ENCODE measurements at regions not wholly inside any gene's neighbourhood (a gene's known extent, or its start where the extent isn't known, plus 50 kb on each side); places are given as distances from the start of the nearest gene placed in this dataset.

GRCh38 chr18:45509535-45509934 lies 105.7 kb upstream of the SLC14A2 start:
- no peak for DNase-seq
- no peaks in the 10 kb centered on the region for H3K36me3 ChIP-seq
- no peaks in the 10 kb centered on the region for H3K9me3 ChIP-seq
- no peak overlapping the region for H3K27ac ChIP-seq
- no peaks in the 10 kb centered on the region for H3K27me3 ChIP-seq
- intact Hi-C loops (cut with DNase I), result no loop called here
- H3K4me3 ChIP-seq, result no peak overlapping the region
- H3K9ac ChIP-seq (ENCODE audit: low read depth in 2 of 2, low read length in 2 of 2), result no peak overlapping the region
- H3K4me1 ChIP-seq, result no peaks in the 10 kb centered on the region
- TF ChIP-seq CTCF (IDR thresholded peaks at IDR 0.05), result no peak

GRCh38 chr18:45510656-45511055 lies 104.6 kb upstream of the SLC14A2 start:
- H3K27me3 ChIP-seq, result no peaks in the 10 kb centered on the region
- no peaks in the 10 kb centered on the region for H3K9me3 ChIP-seq
- H3K27ac ChIP-seq, result no peak overlapping the region
- no peaks in the 10 kb centered on the region for H3K4me1 ChIP-seq
- H3K36me3 ChIP-seq, result no peaks in the 10 kb centered on the region
- intact Hi-C loops (cut with DNase I), result no loop called here
- TF ChIP-seq CTCF (IDR thresholded peaks at IDR 0.05), result no peak
- no peak overlapping the region for H3K9ac ChIP-seq (ENCODE audit: low read depth in 2 of 2, low read length in 2 of 2)
- H3K4me3 ChIP-seq, result no peak overlapping the region
- DNase-seq, result no peak

GRCh38 chr18:45512363-45512953 lies 102.8 kb upstream of the SLC14A2 start:
- no peak for DNase-seq
- TF ChIP-seq CTCF (IDR thresholded peaks at IDR 0.05), result no peak
- intact Hi-C loops (cut with DNase I), result no loop called here
- no peaks in the 10 kb centered on the region for H3K9me3 ChIP-seq
- no peaks in the 10 kb centered on the region for H3K27me3 ChIP-seq
- H3K36me3 ChIP-seq, result no peaks in the 10 kb centered on the region
- no peak overlapping the region for H3K27ac ChIP-seq
- no peak overlapping the region for H3K4me3 ChIP-seq
- no peak overlapping the region for H3K9ac ChIP-seq (ENCODE audit: low read depth in 2 of 2, low read length in 2 of 2)
- H3K4me1 ChIP-seq, result no peaks in the 10 kb centered on the region

GRCh38 chr18:45517181-45517741 lies 98.0 kb upstream of the SLC14A2 start:
- Histone ChIP-seq H3K9me3 (no peaks in the 10 kb centered on the region), H3K4me3 (no peak overlapping the region), H3K36me3 (no peaks in the 10 kb centered on the region), H3K4me1 (no peaks in the 10 kb centered on the region), H3K27me3 (no peaks in the 10 kb centered on the region), H3K27ac (no peak overlapping the region), H3K9ac (ENCODE audit: low read depth in 2 of 2, low read length in 2 of 2) (no peak overlapping the region)
- intact Hi-C loops (cut with DNase I), result no loop called here
- no peak for DNase-seq
- no peak for TF ChIP-seq CTCF (IDR thresholded peaks at IDR 0.05)

- Histone ChIP-seq H3K27ac (no peak overlapping the region), H3K4me3 (no peak overlapping the region), H3K27me3 (no peaks in the 10 kb centered on the region), H3K9me3 (no peaks in the 10 kb centered on the region), H3K4me1 (no peaks in the 10 kb centered on the region), H3K36me3 (no peaks in the 10 kb centered on the region), H3K9ac (ENCODE audit: low read depth in 2 of 2, low read length in 2 of 2) (no peak overlapping the region)
- TF ChIP-seq CTCF (IDR thresholded peaks at IDR 0.05), result no peak
- no peak for DNase-seq
- intact Hi-C loops (cut with DNase I), result no loop called here
Observed at GRCh38 chr18:45518311-45519155, 96.7 kb upstream of the SLC14A2 start.
